ENCODE measurements at regions not wholly inside any gene's neighbourhood (a gene's known extent, or its start where the extent isn't known, plus 50 kb on each side); places are given as distances from the start of the nearest gene placed in this dataset.

DNA sequence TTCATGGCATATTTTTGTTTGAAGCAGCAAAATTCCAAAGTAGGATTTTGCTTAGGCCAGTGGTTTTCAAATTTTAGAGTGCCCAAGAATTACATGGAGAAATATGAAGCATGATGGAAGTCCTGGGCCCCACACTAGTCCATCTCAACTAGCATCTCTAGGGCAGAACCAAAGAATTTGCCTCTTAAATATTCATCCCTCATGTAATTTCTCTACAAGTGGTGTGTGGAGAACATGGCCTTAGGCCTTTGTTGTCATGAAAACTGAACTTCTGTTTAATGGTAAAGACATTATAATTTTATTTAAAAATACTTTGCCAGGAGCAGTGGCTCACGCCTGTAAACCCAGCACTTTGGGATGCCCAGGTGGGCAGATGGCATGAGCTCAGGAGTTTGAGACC, 75.9 kb upstream of the CCNG1 start:
- ChIA-PET POLR2A (no interaction called here), CTCF (interaction anchor here (2.7 kb wide), 1 partner anchor 14 kb away, joined by 15 read pairs; no protein-coding TSS in a partner anchor)
- Histone ChIP-seq H3K9me2 (no peaks in the 10 kb centered on the region), H3F3A (replicated peaks; ENCODE audit: insufficient read depth) (no peaks in the 10 kb centered on the region), H3K4me3 (ENCODE audit: low read depth in 2 of 2, low read length in 1 of 2) (no peak overlapping the region), H3K27me3 (ENCODE audit: insufficient read depth) (no peaks in the 10 kb centered on the region; the same call in 1 of the 2 replicates), H4K20me1 (ENCODE audit: insufficient read depth) (no peaks in the 10 kb centered on the region), H3K4me1 (ENCODE audit: control insufficient read depth in 1 of 2, insufficient read depth in 2 of 2, low read depth in 1 of 2, low read length in 1 of 2) (peaks cover 0 to 5% of the 10 kb centered on the region in 2 experiments; a peak in 2 of 4 replicates), H3K4me2 (no peak overlapping the region), H3K9me3 (no peaks in the 10 kb centered on the region), H2AFZ (ENCODE audit: low read depth) (no peak overlapping the region), H3K27ac (ENCODE audit: low read depth in 2 of 2, low read length in 1 of 2) (no peak overlapping the region), H3K79me2 (ENCODE audit: insufficient read depth) (no peaks in the 10 kb centered on the region), H3K36me3 (replicated peaks in 1 of 2; ENCODE audit: control insufficient read depth in 1 of 2, insufficient read depth in 2 of 2, low read length in 1 of 2) (no peaks in the 10 kb centered on the region), H3K9ac (no peak overlapping the region)
- 25% methylated on average over 1 of the region's 1 CpG for WGBS (ENCODE audit: low lambda C conversion rate)
- DNase-seq: no peak
- TF ChIP-seq, protein P1, sequence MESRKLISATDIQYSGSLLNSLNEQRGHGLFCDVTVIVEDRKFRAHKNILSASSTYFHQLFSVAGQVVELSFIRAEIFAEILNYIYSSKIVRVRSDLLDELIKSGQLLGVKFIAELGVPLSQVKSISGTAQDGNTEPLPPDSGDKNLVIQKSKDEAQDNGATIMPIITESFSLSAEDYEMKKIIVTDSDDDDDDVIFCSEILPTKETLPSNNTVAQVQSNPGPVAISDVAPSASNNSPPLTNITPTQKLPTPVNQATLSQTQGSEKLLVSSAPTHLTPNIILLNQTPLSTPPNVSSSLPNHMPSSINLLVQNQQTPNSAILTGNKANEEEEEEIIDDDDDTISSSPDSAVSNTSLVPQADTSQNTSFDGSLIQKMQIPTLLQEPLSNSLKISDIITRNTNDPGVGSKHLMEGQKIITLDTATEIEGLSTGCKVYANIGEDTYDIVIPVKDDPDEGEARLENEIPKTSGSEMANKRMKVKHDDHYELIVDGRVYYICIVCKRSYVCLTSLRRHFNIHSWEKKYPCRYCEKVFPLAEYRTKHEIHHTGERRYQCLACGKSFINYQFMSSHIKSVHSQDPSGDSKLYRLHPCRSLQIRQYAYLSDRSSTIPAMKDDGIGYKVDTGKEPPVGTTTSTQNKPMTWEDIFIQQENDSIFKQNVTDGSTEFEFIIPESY (IDR thresholded peaks at IDR 0.05; ENCODE audit: borderline replicate concordance, low read depth): no peak
- TF ChIP-seq TCF12 (IDR thresholded peaks at IDR 0.05) (no peak), SMC3 (IDR thresholded peaks at IDR 0.05; ENCODE audit: low read depth, low read length) (no peak), TAF1 (IDR thresholded peaks at IDR 0.05; ENCODE audit: borderline replicate concordance, low read depth, low read length) (no peak), ELF1 (IDR thresholded peaks at IDR 0.05) (no peak), GATA2 (CRISPR knock-in tag; IDR thresholded peaks at IDR 0.05) (no peak), SIN3A (IDR thresholded peaks at IDR 0.05; ENCODE audit: borderline replicate concordance, low read depth, low read length) (no peak), NRF1 (IDR thresholded peaks at IDR 0.05; ENCODE audit: low read depth, low read length) (no peak), POLR2AphosphoS5 (IDR thresholded peaks at IDR 0.05; ENCODE audit: low read depth, low read length) (no peak), RAD21 (IDR thresholded peaks at IDR 0.05; ENCODE audit: low read length) (no peak), YY1 (IDR thresholded peaks at IDR 0.05; ENCODE audit: low read depth) (no peak), RCOR1 (IDR thresholded peaks at IDR 0.05; ENCODE audit: low read length) (no peak), MEF2A (IDR thresholded peaks at IDR 0.05; ENCODE audit: borderline replicate concordance, low read depth) (no peak), CHD2 (IDR thresholded peaks at IDR 0.05; ENCODE audit: low read length, partially characterized antibody) (no peak), FOSL2 (IDR thresholded peaks at IDR 0.05; ENCODE audit: borderline replicate concordance, low read depth) (no peak)
- TF ChIP-seq, protein P2, sequence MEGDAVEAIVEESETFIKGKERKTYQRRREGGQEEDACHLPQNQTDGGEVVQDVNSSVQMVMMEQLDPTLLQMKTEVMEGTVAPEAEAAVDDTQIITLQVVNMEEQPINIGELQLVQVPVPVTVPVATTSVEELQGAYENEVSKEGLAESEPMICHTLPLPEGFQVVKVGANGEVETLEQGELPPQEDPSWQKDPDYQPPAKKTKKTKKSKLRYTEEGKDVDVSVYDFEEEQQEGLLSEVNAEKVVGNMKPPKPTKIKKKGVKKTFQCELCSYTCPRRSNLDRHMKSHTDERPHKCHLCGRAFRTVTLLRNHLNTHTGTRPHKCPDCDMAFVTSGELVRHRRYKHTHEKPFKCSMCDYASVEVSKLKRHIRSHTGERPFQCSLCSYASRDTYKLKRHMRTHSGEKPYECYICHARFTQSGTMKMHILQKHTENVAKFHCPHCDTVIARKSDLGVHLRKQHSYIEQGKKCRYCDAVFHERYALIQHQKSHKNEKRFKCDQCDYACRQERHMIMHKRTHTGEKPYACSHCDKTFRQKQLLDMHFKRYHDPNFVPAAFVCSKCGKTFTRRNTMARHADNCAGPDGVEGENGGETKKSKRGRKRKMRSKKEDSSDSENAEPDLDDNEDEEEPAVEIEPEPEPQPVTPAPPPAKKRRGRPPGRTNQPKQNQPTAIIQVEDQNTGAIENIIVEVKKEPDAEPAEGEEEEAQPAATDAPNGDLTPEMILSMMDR (IDR thresholded peaks at IDR 0.05): no peak
- TF ChIP-seq, protein P3, sequence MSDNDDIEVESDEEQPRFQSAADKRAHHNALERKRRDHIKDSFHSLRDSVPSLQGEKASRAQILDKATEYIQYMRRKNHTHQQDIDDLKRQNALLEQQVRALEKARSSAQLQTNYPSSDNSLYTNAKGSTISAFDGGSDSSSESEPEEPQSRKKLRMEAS (IDR thresholded peaks at IDR 0.05; ENCODE audit: low read depth): no peak
- TF ChIP-seq, protein P4, sequence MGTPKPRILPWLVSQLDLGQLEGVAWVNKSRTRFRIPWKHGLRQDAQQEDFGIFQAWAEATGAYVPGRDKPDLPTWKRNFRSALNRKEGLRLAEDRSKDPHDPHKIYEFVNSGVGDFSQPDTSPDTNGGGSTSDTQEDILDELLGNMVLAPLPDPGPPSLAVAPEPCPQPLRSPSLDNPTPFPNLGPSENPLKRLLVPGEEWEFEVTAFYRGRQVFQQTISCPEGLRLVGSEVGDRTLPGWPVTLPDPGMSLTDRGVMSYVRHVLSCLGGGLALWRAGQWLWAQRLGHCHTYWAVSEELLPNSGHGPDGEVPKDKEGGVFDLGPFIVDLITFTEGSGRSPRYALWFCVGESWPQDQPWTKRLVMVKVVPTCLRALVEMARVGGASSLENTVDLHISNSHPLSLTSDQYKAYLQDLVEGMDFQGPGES (IDR thresholded peaks at IDR 0.05; ENCODE audit: low read depth, low read length): no peak
- TF ChIP-seq, protein P5, sequence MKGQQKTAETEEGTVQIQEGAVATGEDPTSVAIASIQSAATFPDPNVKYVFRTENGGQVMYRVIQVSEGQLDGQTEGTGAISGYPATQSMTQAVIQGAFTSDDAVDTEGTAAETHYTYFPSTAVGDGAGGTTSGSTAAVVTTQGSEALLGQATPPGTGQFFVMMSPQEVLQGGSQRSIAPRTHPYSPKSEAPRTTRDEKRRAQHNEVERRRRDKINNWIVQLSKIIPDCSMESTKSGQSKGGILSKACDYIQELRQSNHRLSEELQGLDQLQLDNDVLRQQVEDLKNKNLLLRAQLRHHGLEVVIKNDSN (IDR thresholded peaks at IDR 0.05; ENCODE audit: borderline replicate concordance, low read depth): no peak
- TF ChIP-seq, protein P6, sequence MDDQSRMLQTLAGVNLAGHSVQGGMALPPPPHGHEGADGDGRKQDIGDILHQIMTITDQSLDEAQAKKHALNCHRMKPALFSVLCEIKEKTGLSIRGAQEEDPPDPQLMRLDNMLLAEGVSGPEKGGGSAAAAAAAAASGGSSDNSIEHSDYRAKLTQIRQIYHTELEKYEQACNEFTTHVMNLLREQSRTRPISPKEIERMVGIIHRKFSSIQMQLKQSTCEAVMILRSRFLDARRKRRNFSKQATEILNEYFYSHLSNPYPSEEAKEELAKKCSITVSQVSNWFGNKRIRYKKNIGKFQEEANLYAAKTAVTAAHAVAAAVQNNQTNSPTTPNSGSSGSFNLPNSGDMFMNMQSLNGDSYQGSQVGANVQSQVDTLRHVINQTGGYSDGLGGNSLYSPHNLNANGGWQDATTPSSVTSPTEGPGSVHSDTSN (IDR thresholded peaks at IDR 0.05): no peak

Data from SK-N-SH (cell line).